HepG2 (cell line): ENCODE measurements at regions not wholly inside any gene's neighbourhood (a gene's known extent, or its start where the extent isn't known, plus 50 kb on each side); places are given as distances from the start of the nearest gene placed in this dataset.

Source experiments
- ATAC-seq: fragments of 200-7000 bp; cut with Tn5 transposase; 3 replicates; pipeline ENCODE4 v1.9.1; 2020; ENCODE audit warnings: mild to moderate bottlenecking, moderate library complexity
- BruUV-seq: library from RNA; stranded (reverse); fragments of 400-500 nt; replicated peaks from 2 replicates; lab custom pipeline; 2021; lab: Mats Ljungman, UMichigan
- CTCF ChIA-PET: fragments of 300-600 bp; formaldehyde crosslinking; extraction: SDS; loops from one replicate; lab custom pipeline; 2021; ENCODE audit warnings: low total read pairs, inconsistent platforms, low intra/inter-chr PET ratio; lab: Yijun Ruan, JAX
- POLR2A ChIA-PET: fragments of 350-600 bp; sonication (Branson Sonifier 250); formaldehyde crosslinking; loops from one replicate; lab custom pipeline; 2020; ENCODE audit warnings: antibody characterized with exemption, inconsistent platforms; lab: Yijun Ruan, JAX
- DNase-seq: peaks from one replicate; pipeline ENCODE4 v3.0.0-alpha.2; 2015; ENCODE audit warnings: low spot score
- FAIRE-seq: peaks from 3 replicates; lab custom pipeline; 2011; peaks lifted over from hg19 to GRCh38; lab: Jason Lieb, UNC
- H2AFZ ChIP-seq: one replicate; pipeline ENCODE4 v1.6.1; 2011; ENCODE audit warnings: low read length, inconsistent platforms
- H3K27ac ChIP-seq: fragments of 300-600 bp; 3 replicates; pipeline ENCODE4 v1.8.0; 2011; ENCODE audit warnings: mixed run types, mild to moderate bottlenecking, mixed read lengths, low read length, inconsistent platforms; ENCODE audit not compliant: insufficient read depth; ENCODE audit errors: extremely low read length
- H3K27me3 ChIP-seq, 2 experiments: fragments of 200-600 bp in 1 of 2; 2 replicates in 1 of 2; 3 replicates in 1 of 2; pipeline versions ENCODE4 v1.6.0 to v1.8.0; 2011; ENCODE audit warnings: low read length in 2 of 2, mild to moderate bottlenecking in 2 of 2, moderate library complexity in 2 of 2, inconsistent platforms in 1 of 2; ENCODE audit not compliant: insufficient read depth in 2 of 2, control insufficient read depth in 1 of 2
- H3K36me3 ChIP-seq, 2 experiments: fragments of 200-600 bp in 1 of 2; replicated peaks in 1 of 2; 2 replicates in 1 of 2; 3 replicates in 1 of 2; pipeline versions ENCODE4 v1.5.1 to v1.8.0; 2011; ENCODE audit warnings: low read length in 2 of 2, inconsistent platforms in 1 of 2; ENCODE audit not compliant: insufficient read depth in 2 of 2, control insufficient read depth in 1 of 2
- H3K4me1 ChIP-seq: 2 replicates; pipeline ENCODE4 v1.5.1; 2012; ENCODE audit warnings: low read length, inconsistent platforms; ENCODE audit not compliant: insufficient read depth
- H3K4me2 ChIP-seq: 2 replicates; pipeline ENCODE4 v1.6.0; 2011; ENCODE audit warnings: low read depth, low read length, inconsistent platforms
- H3K4me3 ChIP-seq, 3 experiments: fragments of 200-600 bp in 1 of 3; sonication (generic), shearing (Covaris generic) in 1 of 3; replicated peaks in 1 of 3; 2 replicates each; pipeline ENCODE4 v1.5.1; 2011 to 2016; ENCODE audit warnings: low read length in 3 of 3, inconsistent platforms in 2 of 3, low read depth in 2 of 3, mild to moderate bottlenecking in 2 of 3, control low read depth in 1 of 3, mixed read lengths in 1 of 3; ENCODE audit not compliant: insufficient read depth in 1 of 3
- H3K79me2 ChIP-seq: one replicate; pipeline ENCODE4 v1.6.1; 2011; ENCODE audit warnings: low read length, inconsistent platforms; ENCODE audit not compliant: insufficient read depth
- H3K9ac ChIP-seq: 2 replicates; pipeline ENCODE4 v1.6.0; 2011; ENCODE audit warnings: mild to moderate bottlenecking, low read depth, low read length, inconsistent platforms; ENCODE audit not compliant: insufficient read depth
- H3K9me3 ChIP-seq: 2 replicates; pipeline ENCODE4 v1.5.1; 2012; ENCODE audit warnings: mild to moderate bottlenecking, low read length
- H4K20me1 ChIP-seq: 2 replicates; pipeline ENCODE4 v1.6.0; 2011; ENCODE audit warnings: inconsistent platforms, mild to moderate bottlenecking, low read length, moderate library complexity; ENCODE audit not compliant: insufficient read depth
- CREM ChIP-seq, 2 experiments: sonication (generic) in 1 of 2; formaldehyde crosslinking in 1 of 2; IDR thresholded peaks; 2 replicates each; pipeline versions ENCODE4 v1.4.0 to v1.6.1; 2016 to 2020; ENCODE audit warnings: antibody characterized with exemption in 1 of 2, mild to moderate bottlenecking in 1 of 2, missing genetic modification reagents in 1 of 2
- EP300 ChIP-seq, 3 experiments: sonication (generic) in 1 of 3; formaldehyde crosslinking in 1 of 3; IDR thresholded peaks; 2 replicates each; pipeline versions ENCODE4 v1.5.1 to v1.6.1; 2011 to 2020; ENCODE audit warnings: low read depth in 2 of 3, low read length in 2 of 3, borderline replicate concordance in 1 of 3, improper control_type of control experiment in 1 of 3, mild to moderate bottlenecking in 1 of 3, missing genetic modification reagents in 1 of 3, moderate library complexity in 1 of 3
- HNF4A ChIP-seq: sonication (generic); formaldehyde crosslinking; IDR thresholded peaks from 2 replicates; pipeline ENCODE4 v1.4.0; 2020; ENCODE audit warnings: missing genetic modification reagents
- NFKB2 ChIP-seq: sonication (generic); formaldehyde crosslinking; IDR thresholded peaks from 2 replicates; pipeline ENCODE4 v1.4.0; 2020; ENCODE audit warnings: missing genetic modification reagents, borderline replicate concordance
- NR2F6 ChIP-seq, 2 experiments: IDR thresholded peaks; 2 replicates each; pipeline ENCODE4 v1.6.1; 2016; ENCODE audit warnings: antibody characterized with exemption in 1 of 2, mild to moderate bottlenecking in 1 of 2
- POGZ ChIP-seq: sonication (generic); formaldehyde crosslinking; IDR thresholded peaks from 2 replicates; pipeline ENCODE4 v1.4.0; 2020; ENCODE audit warnings: mild to moderate bottlenecking, missing genetic modification reagents
- ZNF432 ChIP-seq: sonication (generic); formaldehyde crosslinking; IDR thresholded peaks from 2 replicates; pipeline ENCODE4 v1.5.0; 2020; ENCODE audit warnings: missing genetic modification reagents, mild to moderate bottlenecking, borderline replicate concordance
- ZNF619 ChIP-seq: sonication (generic); formaldehyde crosslinking; IDR thresholded peaks from 2 replicates; pipeline ENCODE4 v1.4.0; 2020; ENCODE audit warnings: mild to moderate bottlenecking, missing genetic modification reagents
- WGBS: methylation state at CpG from one replicate; pipeline ENCODE4 v1.1.6; 2017; ENCODE audit warnings: low lambda C conversion rate; 5-methylcytosine and 5-hydroxymethylcytosine counted together
- in situ Hi-C: cut with HindIII; loops from 2 replicates; pipeline ENCODE4 v1.10.0; 2017; ENCODE audit warnings: low pct_unique_long_range_greater_than_20kb; ENCODE audit not compliant: extremely low pct_ligation_motif_present
- intact Hi-C: fragments of 100-400 bp; cut with micrococcal nuclease; formaldehyde crosslinking; loops from one replicate; pipeline ENCODE4 v1.10.0; 2022; ENCODE audit not compliant: unreplicated experiment
- TF ChIP-seq, protein P1 (sequence below): sonication (generic); formaldehyde crosslinking; IDR thresholded peaks from 2 replicates; pipeline ENCODE4 v1.4.0; 2020; ENCODE audit warnings: missing genetic modification reagents, borderline replicate concordance
- TF ChIP-seq, protein P2 (sequence below): sonication (generic); formaldehyde crosslinking; IDR thresholded peaks from 2 replicates; pipeline ENCODE4 v1.4.0; 2020; ENCODE audit warnings: missing genetic modification reagents
- TF ChIP-seq, protein P3 (sequence below): IDR thresholded peaks from 2 replicates; pipeline ENCODE4 v1.6.1; 2012; ENCODE audit warnings: inconsistent platforms

DNA sequence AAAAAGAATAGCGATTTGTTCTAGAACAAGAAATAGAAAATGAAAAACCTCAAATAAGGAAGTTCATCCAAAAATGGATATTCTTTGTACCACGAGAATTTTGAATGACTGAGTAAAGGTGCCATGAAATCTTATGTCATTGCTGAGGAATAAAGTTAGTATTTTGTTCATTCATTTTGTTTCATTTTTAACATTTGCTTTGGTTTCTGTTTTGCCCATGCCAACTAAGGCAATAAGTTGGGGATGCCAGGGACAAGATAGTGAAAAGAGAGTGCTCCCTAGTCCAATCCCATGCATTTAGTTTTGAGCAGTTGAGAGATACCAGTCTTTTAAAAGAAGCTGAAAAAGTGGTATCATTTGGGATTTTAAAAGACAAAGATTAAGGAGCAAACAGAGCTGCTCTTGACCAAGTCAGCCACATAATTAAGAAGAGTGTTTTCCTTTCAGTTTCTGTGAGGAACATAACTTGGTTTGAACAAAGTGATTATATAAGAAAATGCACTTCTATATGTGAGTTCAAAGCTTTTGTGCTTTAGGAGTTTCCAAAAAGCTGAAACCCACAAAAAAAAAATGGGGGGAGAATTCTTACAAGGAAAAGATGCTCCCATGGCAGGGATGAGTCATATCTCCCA lies 201.4 kb downstream of the PLOD2 start:
- in situ Hi-C loops, result no loop called here
- WGBS, result 0% methylated on average over 2 of the region's 2 CpGs
- CTCF ChIA-PET, result no interaction called here

More for the DNA sequence above, 201.4 kb downstream of the PLOD2 start:
- Histone ChIP-seq H3K4me2 (no peak overlapping the region), H3K27me3 (no peaks in the 10 kb centered on the region), H3K36me3 (no peaks in the 10 kb centered on the region), H3K79me2 (no peaks in the 10 kb centered on the region), H4K20me1 (no peaks in the 10 kb centered on the region), H3K4me3 (no peak overlapping the region), H2AFZ (no peak overlapping the region), H3K27ac (no peak overlapping the region), H3K4me1 (no peaks in the 10 kb centered on the region), H3K9ac (no peak overlapping the region), H3K9me3 (no peaks in the 10 kb centered on the region)
- intact Hi-C loops, result no loop called here
- FAIRE-seq (no peak), DNase-seq (no peak), ATAC-seq (no peak)
- no TSS peak for BruUV-seq
- POLR2A ChIA-PET, result no interaction called here
- TF ChIP-seq POGZ (CRISPR knock-in tag) (no peak), HNF4A (no peak), EP300 (IDR thresholded peaks at IDR 0.05; ENCODE audit: low read depth in 2 of 2, low read length in 2 of 2) (no peak), EP300 (CRISPR knock-in tag; IDR thresholded peaks at IDR 0.05; ENCODE audit: borderline replicate concordance) (no peak), NR2F6 (IDR thresholded peaks at IDR 0.05) (no peak), NR2F6 (CRISPR knock-in tag; IDR thresholded peaks at IDR 0.05) (no peak), ZNF432 (CRISPR knock-in tag) (no peak), NFKB2 (CRISPR knock-in tag) (no peak), ZNF619 (no peak), CREM (IDR thresholded peaks at IDR 0.05) (no peak), CREM (CRISPR knock-in tag; IDR thresholded peaks at IDR 0.05) (no peak)
- TF ChIP-seq, protein P1, sequence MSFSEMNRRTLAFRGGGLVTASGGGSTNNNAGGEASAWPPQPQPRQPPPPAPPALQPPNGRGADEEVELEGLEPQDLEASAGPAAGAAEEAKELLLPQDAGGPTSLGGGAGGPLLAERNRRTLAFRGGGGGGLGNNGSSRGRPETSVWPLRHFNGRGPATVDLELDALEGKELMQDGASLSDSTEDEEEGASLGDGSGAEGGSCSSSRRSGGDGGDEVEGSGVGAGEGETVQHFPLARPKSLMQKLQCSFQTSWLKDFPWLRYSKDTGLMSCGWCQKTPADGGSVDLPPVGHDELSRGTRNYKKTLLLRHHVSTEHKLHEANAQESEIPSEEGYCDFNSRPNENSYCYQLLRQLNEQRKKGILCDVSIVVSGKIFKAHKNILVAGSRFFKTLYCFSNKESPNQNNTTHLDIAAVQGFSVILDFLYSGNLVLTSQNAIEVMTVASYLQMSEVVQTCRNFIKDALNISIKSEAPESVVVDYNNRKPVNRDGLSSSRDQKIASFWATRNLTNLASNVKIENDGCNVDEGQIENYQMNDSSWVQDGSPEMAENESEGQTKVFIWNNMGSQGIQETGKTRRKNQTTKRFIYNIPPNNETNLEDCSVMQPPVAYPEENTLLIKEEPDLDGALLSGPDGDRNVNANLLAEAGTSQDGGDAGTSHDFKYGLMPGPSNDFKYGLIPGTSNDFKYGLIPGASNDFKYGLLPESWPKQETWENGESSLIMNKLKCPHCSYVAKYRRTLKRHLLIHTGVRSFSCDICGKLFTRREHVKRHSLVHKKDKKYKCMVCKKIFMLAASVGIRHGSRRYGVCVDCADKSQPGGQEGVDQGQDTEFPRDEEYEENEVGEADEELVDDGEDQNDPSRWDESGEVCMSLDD (CRISPR knock-in tag), result no peak
- TF ChIP-seq, protein P2, sequence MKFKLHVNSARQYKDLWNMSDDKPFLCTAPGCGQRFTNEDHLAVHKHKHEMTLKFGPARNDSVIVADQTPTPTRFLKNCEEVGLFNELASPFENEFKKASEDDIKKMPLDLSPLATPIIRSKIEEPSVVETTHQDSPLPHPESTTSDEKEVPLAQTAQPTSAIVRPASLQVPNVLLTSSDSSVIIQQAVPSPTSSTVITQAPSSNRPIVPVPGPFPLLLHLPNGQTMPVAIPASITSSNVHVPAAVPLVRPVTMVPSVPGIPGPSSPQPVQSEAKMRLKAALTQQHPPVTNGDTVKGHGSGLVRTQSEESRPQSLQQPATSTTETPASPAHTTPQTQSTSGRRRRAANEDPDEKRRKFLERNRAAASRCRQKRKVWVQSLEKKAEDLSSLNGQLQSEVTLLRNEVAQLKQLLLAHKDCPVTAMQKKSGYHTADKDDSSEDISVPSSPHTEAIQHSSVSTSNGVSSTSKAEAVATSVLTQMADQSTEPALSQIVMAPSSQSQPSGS (CRISPR knock-in tag), result no peak
- TF ChIP-seq, protein P3, sequence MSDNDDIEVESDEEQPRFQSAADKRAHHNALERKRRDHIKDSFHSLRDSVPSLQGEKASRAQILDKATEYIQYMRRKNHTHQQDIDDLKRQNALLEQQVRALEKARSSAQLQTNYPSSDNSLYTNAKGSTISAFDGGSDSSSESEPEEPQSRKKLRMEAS, result no peak
